Esophagus muscularis mucosa (tissue), 4 donors: ENCODE measurements at regions not wholly inside any gene's neighbourhood (a gene's known extent, or its start where the extent isn't known, plus 50 kb on each side); places are given as distances from the start of the nearest gene placed in this dataset.

Experiments used
- DNase-seq: peaks from one replicate; pipeline ENCODE4 v3.0.0-alpha.2; 2017; ENCODE audit errors: extremely low spot score
- H3K27ac ChIP-seq, 4 donors: fragments of 200-600 bp; sonication (generic); replicated peaks in 1 of 4; 1 replicate in 3 of 4; 2 replicates in 1 of 4; pipeline ENCODE4 v1.5.1; 2016 to 2019; ENCODE audit warnings: mild to moderate bottlenecking in 1 of 4
- H3K27me3 ChIP-seq, 4 donors: fragments of 200-600 bp; sonication (generic); one replicate each; pipeline versions ENCODE4 v1.5.1 to v1.6.0; 2016 to 2019
- H3K36me3 ChIP-seq, 4 donors: fragments of 200-600 bp; sonication (generic); one replicate each; pipeline ENCODE4 v1.5.1; 2016 to 2019
- H3K4me1 ChIP-seq, 4 donors: fragments of 200-600 bp; sonication (generic); one replicate each; pipeline ENCODE4 v1.5.1; 2016 to 2019
- H3K4me3 ChIP-seq, 4 donors: fragments of 200-600 bp; sonication (generic); 1 replicate in 2 of 4; 2 replicates in 2 of 4; pipeline ENCODE4 v1.5.1; 2016 to 2019; ENCODE audit warnings: mild to moderate bottlenecking in 4 of 4, moderate library complexity in 1 of 4
- H3K9me3 ChIP-seq, 4 donors: fragments of 200-600 bp; sonication (generic); 1 replicate in 3 of 4; 2 replicates in 1 of 4; pipeline ENCODE4 v1.5.1; 2016 to 2019
- CTCF ChIP-seq, 3 experiments: fragments of 200-600 bp in 2 of 3; fragments of 450-650 bp in 1 of 3; sonication (generic) in 2 of 3; IDR thresholded peaks; one replicate each; pipeline ENCODE4 v1.5.1; 2017 to 2019; ENCODE audit warnings: antibody characterized with exemption in 3 of 3, mild to moderate bottlenecking in 2 of 3, moderate library complexity in 1 of 3
- EP300 ChIP-seq: sonication (generic); formaldehyde crosslinking; IDR thresholded peaks from one replicate; pipeline ENCODE4 v1.6.1; 2017; ENCODE audit warnings: antibody characterized with exemption
- POLR2A ChIP-seq: fragments of 450-650 bp; IDR thresholded peaks from one replicate; pipeline ENCODE4 v1.6.1; 2017; ENCODE audit warnings: antibody characterized with exemption, moderate library complexity, mild to moderate bottlenecking, low read depth
- POLR2AphosphoS5 ChIP-seq, 2 donors: sonication (generic); formaldehyde crosslinking; IDR thresholded peaks; one replicate each; pipeline ENCODE4 v1.6.1; 2017; ENCODE audit warnings: antibody characterized with exemption in 2 of 2
- WGBS: methylation state at CpG from one replicate; pipeline ENCODE4 v1.1.5; 2018; 5-methylcytosine and 5-hydroxymethylcytosine counted together
- intact Hi-C: fragments of 100-400 bp; cut with DNase I; formaldehyde crosslinking; loops from one replicate; pipeline ENCODE4 v1.15.1; 2023

GRCh38 chr10:26642896-26643653, 54.4 kb upstream of the PDSS1 start:
- intact Hi-C loops, result no loop called here
- WGBS, result 84% methylated on average over 22 of the region's 32 CpGs
- no peak for DNase-seq
- no peak overlapping the region for H3K27ac ChIP-seq
- H3K36me3 ChIP-seq, result no peaks in the 10 kb centered on the region
- H3K4me3 ChIP-seq, result no peak overlapping the region
- no peaks in the 10 kb centered on the region for H3K27me3 ChIP-seq
- no peaks in the 10 kb centered on the region for H3K9me3 ChIP-seq
- H3K4me1 ChIP-seq, result no peaks in the 10 kb centered on the region
- TF ChIP-seq CTCF (IDR thresholded peaks at IDR 0.05) (no peak), POLR2A (no peak), POLR2AphosphoS5 (IDR thresholded peaks at IDR 0.05) (no peak), EP300 (no peak)

- intact Hi-C loops, result no loop called here
- Histone ChIP-seq H3K27me3 (no peaks in the 10 kb centered on the region), H3K4me3 (no peak overlapping the region), H3K36me3 (no peaks in the 10 kb centered on the region), H3K27ac (no peak overlapping the region), H3K4me1 (no peaks in the 10 kb centered on the region), H3K9me3 (no peaks in the 10 kb centered on the region)
- TF ChIP-seq CTCF (IDR thresholded peaks at IDR 0.05) (no peak), POLR2A (no peak), EP300 (no peak), POLR2AphosphoS5 (IDR thresholded peaks at IDR 0.05) (no peak)
- 82% methylated on average over 5 of the region's 12 CpGs for WGBS
- DNase-seq, result no peak
These were observed 49.8 kb upstream of the PDSS1 start for GRCh38 chr10:26647602-26648244.
